Heart left ventricle (tissue), 13 donors: ENCODE measurements at regions not wholly inside any gene's neighbourhood (a gene's known extent, or its start where the extent isn't known, plus 50 kb on each side); places are given as distances from the start of the nearest gene placed in this dataset.

Experiments used
- POLR2A ChIP-seq, 2 donors: fragments of 450-650 bp; IDR thresholded peaks; one replicate each; pipeline ENCODE4 v1.6.1; 2017; ENCODE audit warnings: antibody characterized with exemption in 2 of 2, mild to moderate bottlenecking in 2 of 2, moderate library complexity in 2 of 2
- TF ChIP-seq, protein P1 (sequence below), 12 donors: fragments of 200-600 bp; sonication (generic) in 4 of 12; IDR thresholded peaks; one replicate each; pipeline versions ENCODE4 v1.5.0 to v1.8.0; 2018 to 2022; ENCODE audit warnings: antibody characterized with exemption in 12 of 12, mild to moderate bottlenecking in 5 of 12
- donor health status: ischemic (EF 13 %, LVEDD 7.1; RV severe dilation, severe dysfunction).
- donor health status: DM: no; HTN: yes; CAD: no.
- donor health status: DM: no; HTN: no; CAD: no.
- donor health status: ischemic (EF 25% LVEDD 6.9; RV normal size, moderate dysfunction).
- donor health status: ischemic (EF 25% LVEDD 5.7; RV mildly dilated, moderate dysfunction).
- donor health status: ischemic (EF 35%, LVEDD 5.7; RV mildly dilated, moderate dysfunction).
- donor health status: nonischemic (EF 11% LVEDD 7.7; RV severe dilation, severe dysfunction).
- donor health status: DM: yes; HTN: yes; CAD: no.
- donor health status: PGD.
- donor health status: ischemic (EF 29% LVEDD 5.4; RV normal size, mild dysfunction).
- donor health status: nonischemic (EF 23%, LVEDD 6.1; RV moderate dilation, normal function).

DNA sequence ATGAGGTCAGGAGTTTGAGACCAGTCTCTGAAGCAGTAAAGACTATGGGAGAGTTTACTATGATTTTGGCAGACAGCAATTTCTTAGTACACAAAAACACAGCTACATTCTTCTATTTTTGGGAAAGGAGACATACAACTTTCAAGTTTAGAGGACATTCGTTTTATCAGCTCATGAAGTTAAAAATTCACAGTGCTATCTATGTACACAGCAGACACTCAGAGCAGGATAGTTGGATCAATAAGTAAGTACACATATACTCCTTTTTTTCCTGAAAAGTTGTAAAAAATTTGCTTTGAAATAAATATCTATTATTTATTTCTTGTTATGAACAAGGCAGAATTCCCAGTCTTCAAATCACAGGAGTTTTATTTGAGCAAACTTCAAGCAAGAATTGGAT, 159.7 kb downstream of the SERPINI1 start:
- TF ChIP-seq, protein P1, sequence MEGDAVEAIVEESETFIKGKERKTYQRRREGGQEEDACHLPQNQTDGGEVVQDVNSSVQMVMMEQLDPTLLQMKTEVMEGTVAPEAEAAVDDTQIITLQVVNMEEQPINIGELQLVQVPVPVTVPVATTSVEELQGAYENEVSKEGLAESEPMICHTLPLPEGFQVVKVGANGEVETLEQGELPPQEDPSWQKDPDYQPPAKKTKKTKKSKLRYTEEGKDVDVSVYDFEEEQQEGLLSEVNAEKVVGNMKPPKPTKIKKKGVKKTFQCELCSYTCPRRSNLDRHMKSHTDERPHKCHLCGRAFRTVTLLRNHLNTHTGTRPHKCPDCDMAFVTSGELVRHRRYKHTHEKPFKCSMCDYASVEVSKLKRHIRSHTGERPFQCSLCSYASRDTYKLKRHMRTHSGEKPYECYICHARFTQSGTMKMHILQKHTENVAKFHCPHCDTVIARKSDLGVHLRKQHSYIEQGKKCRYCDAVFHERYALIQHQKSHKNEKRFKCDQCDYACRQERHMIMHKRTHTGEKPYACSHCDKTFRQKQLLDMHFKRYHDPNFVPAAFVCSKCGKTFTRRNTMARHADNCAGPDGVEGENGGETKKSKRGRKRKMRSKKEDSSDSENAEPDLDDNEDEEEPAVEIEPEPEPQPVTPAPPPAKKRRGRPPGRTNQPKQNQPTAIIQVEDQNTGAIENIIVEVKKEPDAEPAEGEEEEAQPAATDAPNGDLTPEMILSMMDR (IDR thresholded peaks at IDR 0.05), result no peak
- no peak for TF ChIP-seq POLR2A (IDR thresholded peaks at IDR 0.05)
